Neutrophil (primary cell): ENCODE measurements at regions not wholly inside any gene's neighbourhood (a gene's known extent, or its start where the extent isn't known, plus 50 kb on each side); places are given as distances from the start of the nearest gene placed in this dataset.

Source experiments
- H3K27ac ChIP-seq: fragments of 200-600 bp; sonication (generic); 2 replicates; pipeline ENCODE4 v1.5.1; 2016; ENCODE audit warnings: mild to moderate bottlenecking, moderate library complexity
- H3K27me3 ChIP-seq: fragments of 200-600 bp; sonication (generic); 2 replicates; pipeline ENCODE4 v1.6.0; 2016; ENCODE audit warnings: mild to moderate bottlenecking
- H3K36me3 ChIP-seq: fragments of 200-600 bp; sonication (generic); 2 replicates; pipeline ENCODE4 v1.5.1; 2017
- H3K4me1 ChIP-seq, 2 experiments: fragments of 200-600 bp in 1 of 2; sonication (generic) in 1 of 2; 1 replicate in 1 of 2; 2 replicates in 1 of 2; pipeline versions ENCODE4 v1.5.1 to v1.6.1; 2013 to 2016; ENCODE audit warnings: low read depth in 1 of 2, low read length in 1 of 2, mild to moderate bottlenecking in 1 of 2, moderate library complexity in 1 of 2; ENCODE audit not compliant: control insufficient read depth in 1 of 2, insufficient read depth in 1 of 2
- H3K4me3 ChIP-seq, 2 experiments: fragments of 200-600 bp in 1 of 2; sonication (generic) in 1 of 2; 1 replicate in 1 of 2; 2 replicates in 1 of 2; pipeline ENCODE4 v1.5.1; 2013 to 2016; ENCODE audit warnings: low read depth in 1 of 2, low read length in 1 of 2, mild to moderate bottlenecking in 1 of 2, moderate library complexity in 1 of 2
- H3K9me3 ChIP-seq: fragments of 200-600 bp; sonication (generic); 2 replicates; pipeline ENCODE4 v1.5.1; 2016
- CTCF ChIP-seq: fragments of 200-600 bp; sonication (generic); IDR thresholded peaks from 2 replicates; pipeline ENCODE4 v1.5.1; 2016; ENCODE audit warnings: antibody characterized with exemption

- Histone ChIP-seq H3K4me1 (peaks cover 21 to 34% of the 10 kb centered on the region in 2 experiments), H3K4me3 (peak overlapping the region in 1 of 2 experiments; percentile 23), H3K27ac (peak overlapping the region; percentile 12), H3K9me3 (no peaks in the 10 kb centered on the region), H3K36me3 (no peaks in the 10 kb centered on the region), H3K27me3 (peaks cover 25% of the 10 kb centered on the region)
- TF ChIP-seq CTCF: no peak
These were observed 80.5 kb upstream of the NAA20 start for GRCh38 chr20:19936466-19937200.

GRCh38 chr20:19937218-19937617, 79.9 kb upstream of the NAA20 start:
- Histone ChIP-seq H3K9me3 (no peaks in the 10 kb centered on the region), H3K27ac (peak overlapping the region; percentile 12), H3K4me1 (peaks cover 21 to 34% of the 10 kb centered on the region in 2 experiments), H3K27me3 (peaks cover 25% of the 10 kb centered on the region), H3K4me3 (peak overlapping the region in 1 of 2 experiments; percentile 23), H3K36me3 (no peaks in the 10 kb centered on the region)
- no peak for TF ChIP-seq CTCF

- no peak overlapping the region for H3K27ac ChIP-seq
These were observed 79.3 kb upstream of the NAA20 start for GRCh38 chr20:19937651-19938420.

GRCh38 chr20:19938421-19939090, 78.6 kb upstream of the NAA20 start:
- Histone ChIP-seq H3K27me3 (peaks cover 31% of the 10 kb centered on the region), H3K36me3 (no peaks in the 10 kb centered on the region), H3K9me3 (no peaks in the 10 kb centered on the region), H3K4me3 (no peak overlapping the region), H3K4me1 (peaks cover 27 to 43% of the 10 kb centered on the region in 2 experiments), H3K27ac (no peak overlapping the region)
- no peak for TF ChIP-seq CTCF

More at GRCh38 chr20:19937651-19938420, 79.3 kb upstream of the NAA20 start:
- Histone ChIP-seq H3K9me3 (no peaks in the 10 kb centered on the region), H3K4me1 (peaks cover 21 to 37% of the 10 kb centered on the region in 2 experiments), H3K4me3 (peak overlapping the region in 1 of 2 experiments; percentile 23), H3K36me3 (no peaks in the 10 kb centered on the region), H3K27me3 (peaks cover 30% of the 10 kb centered on the region)
- no peak for TF ChIP-seq CTCF

- no peak for TF ChIP-seq CTCF
- Histone ChIP-seq H3K9me3 (no peaks in the 10 kb centered on the region), H3K27ac (no peak overlapping the region), H3K4me3 (no peak overlapping the region), H3K4me1 (peaks cover 23 to 32% of the 10 kb centered on the region in 2 experiments), H3K27me3 (peaks cover 22% of the 10 kb centered on the region), H3K36me3 (no peaks in the 10 kb centered on the region)
These were observed 76.1 kb upstream of the NAA20 start for GRCh38 chr20:19940988-19941460.
